Stomach (tissue), 4 donors: ENCODE measurements at regions not wholly inside any gene's neighbourhood (a gene's known extent, or its start where the extent isn't known, plus 50 kb on each side); places are given as distances from the start of the nearest gene placed in this dataset.

Experiments used
- POLR2AphosphoS5 ChIP-seq, 3 donors: sonication (generic); formaldehyde crosslinking; IDR thresholded peaks; one replicate each; pipeline ENCODE4 v1.6.1; 2016; ENCODE audit warnings: antibody characterized with exemption in 3 of 3
- TF ChIP-seq, protein P1 (sequence below), 7 experiments: fragments of 450-650 bp in 4 of 7; fragments of 200-600 bp in 3 of 7; sonication (generic) in 3 of 7; IDR thresholded peaks; one replicate each; pipeline ENCODE4 v1.5.1; 2016 to 2019; ENCODE audit warnings: antibody characterized with exemption in 7 of 7, control low read depth in 2 of 7, mild to moderate bottlenecking in 1 of 7

DNA sequence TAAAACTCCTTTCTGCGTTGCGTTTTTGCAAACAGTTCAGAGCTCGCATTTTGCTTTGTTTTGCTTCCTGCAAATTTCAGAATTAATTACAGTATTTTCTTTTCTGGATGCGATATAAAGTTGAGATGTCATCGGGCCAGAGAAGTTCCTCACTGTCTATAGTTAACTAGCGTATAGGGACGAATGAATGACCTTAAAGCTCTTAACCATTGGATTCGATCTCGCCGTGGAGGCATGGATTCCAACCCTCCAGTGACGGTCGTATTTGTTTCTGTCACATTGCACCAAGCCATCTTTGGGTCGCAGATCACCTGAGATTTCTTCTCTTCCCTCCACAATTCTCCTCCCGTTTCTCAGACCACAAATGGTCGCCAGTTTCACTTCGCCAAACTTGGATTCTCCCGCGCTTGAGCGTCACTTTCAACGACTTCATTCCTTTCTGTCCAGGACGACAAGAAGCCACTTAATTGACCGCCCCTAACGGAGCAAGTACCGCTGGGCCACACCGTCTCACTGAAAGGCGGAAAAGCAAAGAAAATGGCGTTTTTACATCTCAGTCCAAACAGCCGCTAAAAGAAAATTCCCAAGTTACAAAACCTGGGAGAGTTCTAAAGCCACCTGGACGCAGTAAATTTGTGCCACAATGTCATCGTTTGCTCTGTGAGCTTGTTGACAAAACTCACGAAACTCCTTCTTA lies 85.3 kb upstream of the ZNF184 start:
- TF ChIP-seq, protein P1, sequence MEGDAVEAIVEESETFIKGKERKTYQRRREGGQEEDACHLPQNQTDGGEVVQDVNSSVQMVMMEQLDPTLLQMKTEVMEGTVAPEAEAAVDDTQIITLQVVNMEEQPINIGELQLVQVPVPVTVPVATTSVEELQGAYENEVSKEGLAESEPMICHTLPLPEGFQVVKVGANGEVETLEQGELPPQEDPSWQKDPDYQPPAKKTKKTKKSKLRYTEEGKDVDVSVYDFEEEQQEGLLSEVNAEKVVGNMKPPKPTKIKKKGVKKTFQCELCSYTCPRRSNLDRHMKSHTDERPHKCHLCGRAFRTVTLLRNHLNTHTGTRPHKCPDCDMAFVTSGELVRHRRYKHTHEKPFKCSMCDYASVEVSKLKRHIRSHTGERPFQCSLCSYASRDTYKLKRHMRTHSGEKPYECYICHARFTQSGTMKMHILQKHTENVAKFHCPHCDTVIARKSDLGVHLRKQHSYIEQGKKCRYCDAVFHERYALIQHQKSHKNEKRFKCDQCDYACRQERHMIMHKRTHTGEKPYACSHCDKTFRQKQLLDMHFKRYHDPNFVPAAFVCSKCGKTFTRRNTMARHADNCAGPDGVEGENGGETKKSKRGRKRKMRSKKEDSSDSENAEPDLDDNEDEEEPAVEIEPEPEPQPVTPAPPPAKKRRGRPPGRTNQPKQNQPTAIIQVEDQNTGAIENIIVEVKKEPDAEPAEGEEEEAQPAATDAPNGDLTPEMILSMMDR (IDR thresholded peaks at IDR 0.05): no peak
- TF ChIP-seq POLR2AphosphoS5 (IDR thresholded peaks at IDR 0.05): no peak
